ENCODE measurements at regions not wholly inside any gene's neighbourhood (a gene's known extent, or its start where the extent isn't known, plus 50 kb on each side); places are given as distances from the start of the nearest gene placed in this dataset.

DNA sequence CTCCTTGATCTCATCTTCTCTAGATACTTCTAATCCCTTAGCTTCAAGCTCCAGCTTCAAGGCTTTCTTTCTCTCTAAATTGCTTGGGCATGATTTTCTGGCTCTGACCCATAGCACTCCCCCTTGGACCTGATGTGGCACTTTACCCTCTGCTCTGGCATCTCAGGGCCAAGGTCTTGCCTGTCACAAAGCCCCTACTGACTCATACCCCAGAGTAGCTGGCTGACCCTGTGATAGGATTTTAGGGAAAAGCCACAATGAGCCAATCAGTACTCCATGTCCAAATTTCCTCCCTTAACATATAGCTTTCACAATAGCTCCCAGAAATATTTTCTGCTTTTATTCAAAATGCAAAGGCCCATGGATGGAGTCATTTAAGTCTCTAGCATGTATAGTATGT is 488.7 kb upstream of the SPRED2 start:
- no TSS peak for BruUV-seq (replicated peaks)
- intact Hi-C loops (cut with micrococcal nuclease; ENCODE audit: unreplicated experiment), result no loop called here
- FAIRE-seq, result no peak
- H2AFZ ChIP-seq (ENCODE audit: low read length), result no peak overlapping the region
- H3K27me3 ChIP-seq (ENCODE audit: control insufficient read depth in 1 of 2, insufficient read depth in 2 of 2, low read length in 2 of 2), result no peaks in the 10 kb centered on the region
- H3K9me3 ChIP-seq (ENCODE audit: low read length), result no peaks in the 10 kb centered on the region
- peaks cover 21% of the 10 kb centered on the region for H3K4me1 ChIP-seq (ENCODE audit: insufficient read depth, low read length)
- H3K4me3 ChIP-seq (replicated peaks in 1 of 3; ENCODE audit: insufficient read depth in 1 of 3, low read depth in 2 of 3, low read length in 3 of 3), result no peak overlapping the region
- H3K36me3 ChIP-seq (replicated peaks in 1 of 2; ENCODE audit: control insufficient read depth in 1 of 2, insufficient read depth in 2 of 2, low read length in 2 of 2), result no peaks in the 10 kb centered on the region
- DNase-seq (ENCODE audit: low spot score), result no peak
- no peak overlapping the region for H3K4me2 ChIP-seq (ENCODE audit: low read depth, low read length)
- TF ChIP-seq PCBP2 (optimal IDR thresholded peaks at IDR 0.05; ENCODE audit: low read depth, low read length, poor library complexity, severe bottlenecking), result no peak
- TF ChIP-seq, protein P1, sequence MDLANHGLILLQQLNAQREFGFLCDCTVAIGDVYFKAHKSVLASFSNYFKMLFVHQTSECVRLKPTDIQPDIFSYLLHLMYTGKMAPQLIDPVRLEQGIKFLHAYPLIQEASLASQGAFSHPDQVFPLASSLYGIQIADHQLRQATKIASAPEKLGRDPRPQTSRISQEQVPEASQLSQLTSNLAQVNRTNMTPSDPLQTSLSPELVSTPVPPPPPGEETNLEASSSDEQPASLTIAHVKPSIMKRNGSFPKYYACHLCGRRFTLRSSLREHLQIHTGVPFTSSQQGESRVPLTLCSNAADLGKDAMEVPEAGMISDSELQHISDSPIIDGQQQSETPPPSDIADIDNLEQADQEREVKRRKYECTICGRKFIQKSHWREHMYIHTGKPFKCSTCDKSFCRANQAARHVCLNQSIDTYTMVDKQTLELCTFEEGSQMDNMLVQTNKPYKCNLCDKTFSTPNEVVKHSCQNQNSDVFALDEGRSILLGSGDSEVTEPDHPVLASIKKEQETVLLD (CRISPR knock-in tag; IDR thresholded peaks at IDR 0.05; ENCODE audit: low read depth), result no peak
- TF ChIP-seq CC2D1A (CRISPR knock-in tag; IDR thresholded peaks at IDR 0.05), result no peak
- no peak for TF ChIP-seq NRL (CRISPR knock-in tag; IDR thresholded peaks at IDR 0.05; ENCODE audit: borderline replicate concordance)
- no peak for TF ChIP-seq ZNF124 (CRISPR knock-in tag; IDR thresholded peaks at IDR 0.05)
- no peak for TF ChIP-seq NFE2L1 (CRISPR knock-in tag; IDR thresholded peaks at IDR 0.05; ENCODE audit: borderline replicate concordance)
- TF ChIP-seq PLRG1 (conservative IDR thresholded peaks at IDR 0.05), result no peak
- TF ChIP-seq NBN (conservative IDR thresholded peaks at IDR 0.05), result no peak
- TF ChIP-seq ZNF512 (CRISPR knock-in tag; IDR thresholded peaks at IDR 0.05), result no peak
- no peak for TF ChIP-seq JDP2 (CRISPR knock-in tag; IDR thresholded peaks at IDR 0.05; ENCODE audit: borderline replicate concordance)
- no peak for TF ChIP-seq HNRNPK (IDR thresholded peaks at IDR 0.05; ENCODE audit: low read depth, low read length, poor library complexity, severe bottlenecking)
- no peak for TF ChIP-seq ZNF710 (CRISPR knock-in tag; IDR thresholded peaks at IDR 0.05; ENCODE audit: borderline replicate concordance)
- no peak for TF ChIP-seq ZNF616 (CRISPR knock-in tag; IDR thresholded peaks at IDR 0.05; ENCODE audit: low read depth)
- TF ChIP-seq ATAD3A (CRISPR knock-in tag; IDR thresholded peaks at IDR 0.05), result no peak
- no peak for TF ChIP-seq ZNF317 (CRISPR knock-in tag; IDR thresholded peaks at IDR 0.05)
- no peak for TF ChIP-seq PCBP1 (IDR thresholded peaks at IDR 0.05; ENCODE audit: borderline replicate concordance, low read depth, low read length)
- no peak for TF ChIP-seq ZBTB44 (CRISPR knock-in tag; IDR thresholded peaks at IDR 0.05)
- H3K27ac ChIP-seq (ENCODE audit: extremely low read length, insufficient read depth, low read length), result no peak overlapping the region
- H3K79me2 ChIP-seq (ENCODE audit: insufficient read depth, low read length), result no peaks in the 10 kb centered on the region
- ChIA-PET CTCF (ENCODE audit: low intra/inter-chr PET ratio, low total read pairs) (no interaction called here), POLR2A (no interaction called here)
- H4K20me1 ChIP-seq (ENCODE audit: insufficient read depth, low read length), result no peaks in the 10 kb centered on the region
- in situ Hi-C loops (cut with HindIII; ENCODE audit: extremely low pct_ligation_motif_present, low pct_unique_long_range_greater_than_20kb), result no loop called here
- no peak for ATAC-seq
- H3K9ac ChIP-seq (ENCODE audit: insufficient read depth, low read depth, low read length), result no peak overlapping the region
